Heart left ventricle (tissue), 16 donors: ENCODE measurements at regions not wholly inside any gene's neighbourhood (a gene's known extent, or its start where the extent isn't known, plus 50 kb on each side); places are given as distances from the start of the nearest gene placed in this dataset.

Experiments used
- ATAC-seq, 4 donors: fragments of 200-7000 bp; cut with Tn5 transposase; one replicate each; pipeline ENCODE4 v1.9.1; 2020 to 2022; ENCODE audit warnings: moderate library complexity in 4 of 4, mild to moderate bottlenecking in 3 of 4, moderate number of reproducible peaks in 1 of 4
- DNase-seq, 5 donors: peaks; one replicate each; pipeline ENCODE4 v3.0.0-alpha.2; 2020
- H3K27ac ChIP-seq, 12 donors: fragments of 200-600 bp; sonication (generic) in 4 of 12; one replicate each; pipeline versions ENCODE4 v1.5.0 to v1.8.0; 2016 to 2022; ENCODE audit warnings: mild to moderate bottlenecking in 2 of 12
- H3K27me3 ChIP-seq, 9 donors: fragments of 200-600 bp; sonication (generic) in 2 of 9; one replicate each; pipeline versions ENCODE4 v1.5.1 to v1.8.0; 2016 to 2022; ENCODE audit warnings: mild to moderate bottlenecking in 3 of 9
- H3K36me3 ChIP-seq, 9 donors: fragments of 200-600 bp; sonication (generic) in 2 of 9; one replicate each; pipeline versions ENCODE4 v1.5.0 to v1.8.0; 2018 to 2022; ENCODE audit warnings: mild to moderate bottlenecking in 2 of 9
- H3K4me1 ChIP-seq, 12 donors: fragments of 200-600 bp; sonication (generic) in 4 of 12; one replicate each; pipeline versions ENCODE4 v1.5.0 to v1.8.0; 2016 to 2022; ENCODE audit warnings: mild to moderate bottlenecking in 3 of 12
- H3K4me3 ChIP-seq, 12 donors: fragments of 200-600 bp; sonication (generic) in 4 of 12; one replicate each; pipeline versions ENCODE4 v1.5.0 to v1.8.0; 2017 to 2022; ENCODE audit warnings: mild to moderate bottlenecking in 9 of 12, moderate library complexity in 4 of 12
- H3K9me3 ChIP-seq, 12 donors: fragments of 200-600 bp; sonication (generic) in 4 of 12; one replicate each; pipeline versions ENCODE4 v1.5.0 to v1.8.0; 2016 to 2022; ENCODE audit warnings: mild to moderate bottlenecking in 1 of 12
- POLR2A ChIP-seq, 2 donors: fragments of 450-650 bp; IDR thresholded peaks; one replicate each; pipeline ENCODE4 v1.6.1; 2017; ENCODE audit warnings: antibody characterized with exemption in 2 of 2, mild to moderate bottlenecking in 2 of 2, moderate library complexity in 2 of 2
- WGBS, 4 donors: extraction: QIAGEN DNeasy Blood & Tissue Kit in 2 of 4; methylation state at CpG; one replicate each; pipeline versions ENCODE4 v1.1.5 to v1.1.7; 2013 to 2018; 5-methylcytosine and 5-hydroxymethylcytosine counted together
- intact Hi-C, 10 donors: fragments of 100-400 bp; cut with DNase I; formaldehyde crosslinking; loops; one replicate each; pipeline versions ENCODE4 v1.11.1 to v1.14.2; 2022
- TF ChIP-seq, protein P1 (sequence below), 12 donors: fragments of 200-600 bp; sonication (generic) in 4 of 12; IDR thresholded peaks; one replicate each; pipeline versions ENCODE4 v1.5.0 to v1.8.0; 2018 to 2022; ENCODE audit warnings: antibody characterized with exemption in 12 of 12, mild to moderate bottlenecking in 5 of 12
- donor health status: ischemic (EF 13 %, LVEDD 7.1; RV severe dilation, severe dysfunction).
- donor health status: healthy with polysubstance abuse.
- donor health status: DM: no; HTN: yes; CAD: no.
- donor health status: DM: no; HTN: no; CAD: no.
- donor health status: ischemic (EF 25% LVEDD 6.9; RV normal size, moderate dysfunction).
- donor health status: ischemic (EF 25% LVEDD 5.7; RV mildly dilated, moderate dysfunction).
- donor health status: healthy.
- donor health status: DM: yes; HTN: yes; CAD: no.
- donor health status: ischemic (EF 35%, LVEDD 5.7; RV mildly dilated, moderate dysfunction).
- donor health status: nonischemic (EF 11% LVEDD 7.7; RV severe dilation, severe dysfunction).
- donor health status: DM: yes; HTN: yes; CAD: no.
- donor health status: PGD.
- donor health status: ischemic (EF 29% LVEDD 5.4; RV normal size, mild dysfunction).
- donor health status: nonischemic (EF 23%, LVEDD 6.1; RV moderate dilation, normal function).

DNA sequence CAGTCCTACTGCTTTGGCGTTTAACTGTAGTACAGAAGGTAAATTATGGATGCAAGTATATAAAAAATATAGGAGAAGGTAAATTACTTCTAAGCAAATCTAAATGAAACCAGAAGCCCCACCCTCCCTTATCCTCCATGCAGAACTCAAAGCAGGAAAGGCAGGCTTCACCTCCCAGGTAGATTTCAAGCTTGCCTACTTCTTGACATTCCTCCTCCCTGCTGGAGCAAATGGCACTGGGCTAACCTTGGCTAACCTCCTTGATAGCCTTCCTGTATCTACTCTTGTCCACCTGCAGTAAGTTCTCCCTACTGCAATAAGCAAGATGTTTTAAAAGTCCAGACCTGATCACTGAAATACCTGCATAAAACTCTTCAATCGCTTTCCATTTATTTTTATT is 396.0 kb downstream of the IRS2 start:
- intact Hi-C loops: no loop called here
- no peak for DNase-seq
- Histone ChIP-seq H3K27ac (no peak overlapping the region), H3K27me3 (peaks cover 0 to 3% (median 0%) of the 10 kb centered on the region in 9 donors), H3K36me3 (no peaks in the 10 kb centered on the region), H3K4me1 (peaks cover 0 to 8% (median 0%) of the 10 kb centered on the region in 12 donors), H3K4me3 (no peak overlapping the region), H3K9me3 (no peaks in the 10 kb centered on the region)
- 89 to 95% (median 92%) methylated on average over 2 of the region's 2 CpGs for WGBS, 4 donors
- ATAC-seq: no peak
- TF ChIP-seq, protein P1, sequence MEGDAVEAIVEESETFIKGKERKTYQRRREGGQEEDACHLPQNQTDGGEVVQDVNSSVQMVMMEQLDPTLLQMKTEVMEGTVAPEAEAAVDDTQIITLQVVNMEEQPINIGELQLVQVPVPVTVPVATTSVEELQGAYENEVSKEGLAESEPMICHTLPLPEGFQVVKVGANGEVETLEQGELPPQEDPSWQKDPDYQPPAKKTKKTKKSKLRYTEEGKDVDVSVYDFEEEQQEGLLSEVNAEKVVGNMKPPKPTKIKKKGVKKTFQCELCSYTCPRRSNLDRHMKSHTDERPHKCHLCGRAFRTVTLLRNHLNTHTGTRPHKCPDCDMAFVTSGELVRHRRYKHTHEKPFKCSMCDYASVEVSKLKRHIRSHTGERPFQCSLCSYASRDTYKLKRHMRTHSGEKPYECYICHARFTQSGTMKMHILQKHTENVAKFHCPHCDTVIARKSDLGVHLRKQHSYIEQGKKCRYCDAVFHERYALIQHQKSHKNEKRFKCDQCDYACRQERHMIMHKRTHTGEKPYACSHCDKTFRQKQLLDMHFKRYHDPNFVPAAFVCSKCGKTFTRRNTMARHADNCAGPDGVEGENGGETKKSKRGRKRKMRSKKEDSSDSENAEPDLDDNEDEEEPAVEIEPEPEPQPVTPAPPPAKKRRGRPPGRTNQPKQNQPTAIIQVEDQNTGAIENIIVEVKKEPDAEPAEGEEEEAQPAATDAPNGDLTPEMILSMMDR (IDR thresholded peaks at IDR 0.05): no peak
- TF ChIP-seq POLR2A (IDR thresholded peaks at IDR 0.05): no peak

DNA sequence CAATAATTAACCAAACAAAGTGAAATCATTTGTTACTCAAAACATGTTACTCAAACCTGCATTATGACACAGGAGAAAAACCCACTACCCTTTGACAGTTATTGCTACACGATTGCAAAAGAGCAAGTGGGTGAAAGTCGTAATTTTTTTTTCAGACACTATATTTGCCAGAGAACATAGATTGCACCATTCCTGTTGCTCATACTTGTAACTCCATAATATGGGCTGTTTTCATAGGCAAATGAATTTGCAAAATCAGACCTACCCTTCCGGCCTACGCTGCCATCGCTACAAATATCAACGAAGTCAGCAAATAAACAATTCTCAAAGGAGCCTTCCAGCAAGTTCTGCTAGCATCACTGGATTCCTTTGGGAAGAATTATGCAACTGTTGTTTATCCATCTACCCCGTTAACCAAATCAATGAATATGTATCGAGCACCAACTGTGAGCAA is 396.5 kb downstream of the IRS2 start:
- DNase-seq (no peak), ATAC-seq (peak in 1 of 4 donors; percentile 24)
- WGBS, 4 donors: 80 to 91% (median 87%) methylated on average over 8 of the region's 8 CpGs
- Histone ChIP-seq H3K4me3 (no peak overlapping the region), H3K27me3 (peaks cover 0 to 3% (median 0%) of the 10 kb centered on the region in 9 donors), H3K4me1 (peaks cover 0 to 8% (median 0%) of the 10 kb centered on the region in 12 donors), H3K9me3 (no peaks in the 10 kb centered on the region), H3K27ac (no peak overlapping the region), H3K36me3 (no peaks in the 10 kb centered on the region)
- intact Hi-C loops: no loop called here
- no peak for TF ChIP-seq POLR2A (IDR thresholded peaks at IDR 0.05)
- TF ChIP-seq, protein P1 (IDR thresholded peaks at IDR 0.05): no peak

DNA sequence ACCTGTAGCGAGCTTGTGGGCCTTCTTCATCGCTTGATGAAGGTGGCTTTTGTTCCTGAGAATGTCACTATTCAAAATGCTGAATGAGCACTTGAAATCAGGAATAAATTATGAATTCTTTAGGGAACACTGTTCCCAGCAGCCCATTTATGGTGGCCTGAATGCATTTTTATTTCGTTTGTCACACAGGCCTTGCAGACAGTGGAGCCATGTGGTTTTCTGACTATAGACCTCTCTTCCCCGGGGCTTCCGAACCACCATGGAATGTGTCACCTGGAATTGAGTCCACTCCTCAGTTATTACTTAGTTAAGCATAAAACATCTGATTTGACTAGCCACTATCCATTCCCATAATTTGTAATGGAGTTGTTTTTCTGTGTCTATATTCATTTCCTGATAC is 396.9 kb downstream of the IRS2 start:
- Histone ChIP-seq H3K4me1 (peaks cover 0 to 8% (median 0%) of the 10 kb centered on the region in 12 donors), H3K9me3 (no peaks in the 10 kb centered on the region), H3K4me3 (no peak overlapping the region), H3K27me3 (peaks cover 0 to 3% (median 0%) of the 10 kb centered on the region in 9 donors), H3K27ac (no peak overlapping the region), H3K36me3 (no peaks in the 10 kb centered on the region)
- WGBS, 4 donors: 78 to 86% (median 83%) methylated on average over 5 of the region's 5 CpGs
- TF ChIP-seq, protein P1 (IDR thresholded peaks at IDR 0.05): no peak
- no peak for TF ChIP-seq POLR2A (IDR thresholded peaks at IDR 0.05)
- intact Hi-C loops: no loop called here
- ATAC-seq: no peak
- no peak for DNase-seq

DNA sequence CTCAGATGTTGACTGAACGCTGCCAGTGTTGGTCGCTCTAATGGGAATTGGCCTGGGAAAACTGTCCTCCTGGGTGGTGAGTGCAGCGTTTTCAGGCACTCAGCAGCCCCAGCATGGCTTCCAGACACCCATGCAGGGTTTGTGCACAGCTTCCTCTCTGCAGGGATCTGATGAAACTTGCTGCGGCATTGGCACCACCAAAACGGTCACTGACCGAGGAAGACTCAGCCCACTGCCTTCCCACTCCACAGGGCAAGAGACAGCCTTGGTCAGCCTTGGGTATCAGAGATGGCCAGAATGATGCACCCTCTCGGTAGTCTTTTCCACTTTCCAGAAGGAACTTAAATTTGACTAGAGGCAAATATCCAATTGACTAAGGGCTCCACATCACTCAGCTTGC is 398.9 kb downstream of the IRS2 start:
- 79 to 84% (median 81%) methylated on average over 6 to 7 of the region's 7 CpGs for WGBS, 4 donors
- intact Hi-C loops: no loop called here
- Histone ChIP-seq H3K4me3 (no peak overlapping the region), H3K4me1 (peaks cover 0 to 8% (median 0%) of the 10 kb centered on the region in 12 donors), H3K9me3 (no peaks in the 10 kb centered on the region), H3K36me3 (no peaks in the 10 kb centered on the region), H3K27me3 (peaks cover 0 to 3% (median 0%) of the 10 kb centered on the region in 9 donors), H3K27ac (no peak overlapping the region)
- ATAC-seq (no peak), DNase-seq (no peak)
- TF ChIP-seq POLR2A (IDR thresholded peaks at IDR 0.05): no peak
- TF ChIP-seq, protein P1 (IDR thresholded peaks at IDR 0.05): no peak
